ENCODE measurements at regions not wholly inside any gene's neighbourhood (a gene's known extent, or its start where the extent isn't known, plus 50 kb on each side); places are given as distances from the start of the nearest gene placed in this dataset.

DNA sequence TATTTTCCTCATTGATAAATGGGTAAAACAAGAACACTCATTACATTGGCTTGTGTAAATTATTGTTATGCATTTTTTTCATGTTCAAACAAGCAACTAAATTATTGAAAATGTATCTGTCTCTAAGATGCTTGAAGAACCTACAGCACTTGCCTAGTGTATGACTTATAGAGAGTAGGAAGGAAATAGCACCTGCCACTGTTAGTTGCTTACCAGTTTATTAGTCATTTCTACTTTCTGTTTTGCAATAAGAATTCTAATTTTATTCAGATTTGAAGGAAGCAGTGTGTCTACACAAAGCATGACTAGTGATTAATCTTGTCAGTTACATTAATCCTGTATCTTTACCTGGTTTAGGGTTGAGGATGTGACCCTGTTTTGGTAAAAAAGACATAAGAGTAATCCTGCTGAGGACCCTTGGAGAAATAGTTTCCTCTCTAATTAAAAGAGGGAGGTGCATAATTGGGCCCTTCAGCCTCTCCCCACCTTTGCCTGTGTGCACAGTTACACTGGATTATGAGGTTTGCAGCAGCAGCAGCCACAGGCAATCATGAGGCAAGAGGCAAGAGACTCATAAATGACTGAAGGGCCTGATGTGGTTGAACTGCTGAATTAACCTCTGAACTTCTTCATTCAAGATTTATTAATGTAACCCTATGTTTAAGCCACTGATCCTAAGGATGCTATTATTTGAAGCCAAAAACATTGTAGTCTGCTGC lies 1202.1 kb downstream of the ADGRL3 start:
- DNase-seq (ENCODE audit: low spot score), result no peak
- in situ Hi-C loops (cut with MboI; ENCODE audit: low sequenced_read_pairs, unreplicated experiment), result no loop called here
- TF ChIP-seq, protein P1, sequence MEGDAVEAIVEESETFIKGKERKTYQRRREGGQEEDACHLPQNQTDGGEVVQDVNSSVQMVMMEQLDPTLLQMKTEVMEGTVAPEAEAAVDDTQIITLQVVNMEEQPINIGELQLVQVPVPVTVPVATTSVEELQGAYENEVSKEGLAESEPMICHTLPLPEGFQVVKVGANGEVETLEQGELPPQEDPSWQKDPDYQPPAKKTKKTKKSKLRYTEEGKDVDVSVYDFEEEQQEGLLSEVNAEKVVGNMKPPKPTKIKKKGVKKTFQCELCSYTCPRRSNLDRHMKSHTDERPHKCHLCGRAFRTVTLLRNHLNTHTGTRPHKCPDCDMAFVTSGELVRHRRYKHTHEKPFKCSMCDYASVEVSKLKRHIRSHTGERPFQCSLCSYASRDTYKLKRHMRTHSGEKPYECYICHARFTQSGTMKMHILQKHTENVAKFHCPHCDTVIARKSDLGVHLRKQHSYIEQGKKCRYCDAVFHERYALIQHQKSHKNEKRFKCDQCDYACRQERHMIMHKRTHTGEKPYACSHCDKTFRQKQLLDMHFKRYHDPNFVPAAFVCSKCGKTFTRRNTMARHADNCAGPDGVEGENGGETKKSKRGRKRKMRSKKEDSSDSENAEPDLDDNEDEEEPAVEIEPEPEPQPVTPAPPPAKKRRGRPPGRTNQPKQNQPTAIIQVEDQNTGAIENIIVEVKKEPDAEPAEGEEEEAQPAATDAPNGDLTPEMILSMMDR (IDR thresholded peaks at IDR 0.05; ENCODE audit: borderline replicate concordance, control extremely low read depth, extremely low read depth, insufficient read depth, missing control alignments), result no peak

DNA sequence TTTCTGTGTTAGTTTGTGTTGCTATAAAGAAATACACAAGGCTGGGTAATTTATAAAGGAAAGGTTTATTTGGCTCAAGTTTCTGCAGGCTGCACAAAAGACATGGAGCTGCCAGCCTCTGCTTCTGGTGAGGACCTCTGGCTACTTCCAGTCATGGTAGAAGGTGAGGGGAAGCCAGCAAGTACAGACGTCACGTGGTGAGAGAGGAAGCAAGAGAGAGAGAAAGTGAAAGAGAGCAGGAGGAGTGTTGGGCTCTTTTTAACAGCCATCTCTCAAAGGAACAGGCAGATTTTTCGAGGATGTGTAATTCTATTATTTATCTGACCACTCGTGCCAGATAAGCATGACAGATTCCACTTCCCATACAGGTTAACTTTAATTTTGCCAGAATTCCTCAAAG lies 1199.1 kb downstream of the ADGRL3 start:
- DNase-seq (ENCODE audit: low spot score), result peak; percentile 15
- TF ChIP-seq, protein P1 (IDR thresholded peaks at IDR 0.05; ENCODE audit: borderline replicate concordance, control extremely low read depth, extremely low read depth, insufficient read depth, missing control alignments), result no peak
- in situ Hi-C loops (cut with MboI; ENCODE audit: low sequenced_read_pairs, unreplicated experiment), result no loop called here

DNA sequence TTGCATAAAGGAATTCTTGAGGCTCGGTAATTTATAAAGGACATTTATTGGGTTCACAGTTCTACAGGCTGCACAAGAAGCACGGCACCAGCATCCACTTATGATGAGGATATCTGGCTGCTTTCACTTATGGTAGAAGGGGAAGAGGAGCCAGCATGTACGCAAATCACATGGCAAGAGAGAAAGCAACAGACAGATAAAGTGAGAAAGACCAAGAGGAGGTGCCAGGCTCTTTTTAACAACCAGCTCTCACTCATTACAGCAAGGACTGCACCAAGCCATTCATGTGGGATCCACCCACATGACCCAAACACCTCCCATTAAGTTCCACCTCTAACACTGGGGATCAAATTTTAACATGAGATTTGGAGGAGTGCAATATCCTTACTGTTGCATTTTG lies 1198.2 kb downstream of the ADGRL3 start:
- TF ChIP-seq, protein P1 (IDR thresholded peaks at IDR 0.05; ENCODE audit: borderline replicate concordance, control extremely low read depth, extremely low read depth, insufficient read depth, missing control alignments), result no peak
- DNase-seq (ENCODE audit: low spot score), result no peak
- in situ Hi-C loops (cut with MboI; ENCODE audit: low sequenced_read_pairs, unreplicated experiment), result no loop called here

DNA sequence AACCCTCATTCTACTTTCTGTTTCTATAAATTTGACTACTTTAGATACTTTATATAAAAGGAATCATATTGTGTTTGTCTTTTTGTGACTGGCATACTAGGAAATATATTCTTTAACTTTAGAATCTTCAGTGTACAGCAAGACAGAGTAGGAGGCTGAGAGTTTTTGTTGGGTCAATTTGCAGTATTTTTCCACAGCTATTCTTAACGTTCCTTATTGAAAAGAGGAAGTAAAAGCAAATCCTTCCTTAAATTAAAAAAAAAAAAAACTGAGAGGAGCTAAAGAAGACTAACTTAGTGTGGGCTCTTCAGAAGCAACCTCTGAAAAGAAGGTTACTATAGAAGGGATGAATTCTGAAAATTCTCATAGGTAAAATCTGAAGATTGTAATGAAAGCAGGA lies 1194.6 kb downstream of the ADGRL3 start:
- TF ChIP-seq, protein P1 (IDR thresholded peaks at IDR 0.05; ENCODE audit: borderline replicate concordance, control extremely low read depth, extremely low read depth, insufficient read depth, missing control alignments), result no peak
- in situ Hi-C loops (cut with MboI; ENCODE audit: low sequenced_read_pairs, unreplicated experiment), result no loop called here
- DNase-seq (ENCODE audit: low spot score), result no peak

DNA sequence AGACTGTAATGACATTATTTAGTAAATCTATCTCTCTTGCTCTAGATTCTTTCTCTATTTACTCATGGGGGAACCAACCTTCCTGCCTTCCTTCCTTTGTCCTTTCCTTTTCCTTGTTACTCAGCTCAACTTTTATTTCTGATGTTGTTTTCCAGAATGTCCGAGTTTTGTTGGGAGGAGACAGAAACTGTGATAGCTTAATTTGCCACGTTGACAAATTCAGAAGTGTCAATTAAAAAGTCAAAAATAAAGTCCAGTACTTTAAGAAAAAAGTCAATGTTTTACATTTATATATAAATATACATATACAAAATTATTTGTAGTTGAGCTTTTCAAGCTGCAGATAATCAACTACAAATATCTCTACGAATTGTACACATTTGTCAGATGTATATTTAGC lies 1187.7 kb downstream of the ADGRL3 start:
- in situ Hi-C loops (cut with MboI; ENCODE audit: low sequenced_read_pairs, unreplicated experiment), result no loop called here
- TF ChIP-seq, protein P1 (IDR thresholded peaks at IDR 0.05; ENCODE audit: borderline replicate concordance, control extremely low read depth, extremely low read depth, insufficient read depth, missing control alignments), result no peak
- DNase-seq (ENCODE audit: low spot score), result no peak

DNA sequence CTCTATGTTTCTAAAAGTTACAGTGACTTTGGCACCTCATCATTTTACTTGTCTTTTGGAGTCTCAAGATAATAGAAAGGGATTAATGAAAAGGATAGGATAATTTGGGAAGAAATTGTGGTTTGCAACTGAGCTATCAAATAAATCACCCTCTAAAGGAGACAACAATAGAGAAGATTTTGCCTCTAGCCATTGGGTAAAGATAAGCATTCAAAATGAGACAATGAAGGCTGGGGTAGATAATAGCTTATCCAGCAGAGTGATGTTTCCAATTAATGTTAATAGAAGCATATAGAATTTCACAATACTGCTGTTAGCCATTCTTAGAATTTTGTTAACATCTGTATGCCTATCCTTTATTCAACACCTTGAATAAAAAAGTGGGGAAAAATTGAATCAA lies 1177.6 kb downstream of the ADGRL3 start:
- TF ChIP-seq, protein P1 (IDR thresholded peaks at IDR 0.05; ENCODE audit: borderline replicate concordance, control extremely low read depth, extremely low read depth, insufficient read depth, missing control alignments), result no peak
- in situ Hi-C loops (cut with MboI; ENCODE audit: low sequenced_read_pairs, unreplicated experiment), result no loop called here
- DNase-seq (ENCODE audit: low spot score), result no peak
